PFSK-1 (cell line): ENCODE measurements at regions not wholly inside any gene's neighbourhood (a gene's known extent, or its start where the extent isn't known, plus 50 kb on each side); places are given as distances from the start of the nearest gene placed in this dataset.

Source experiments
- POLR2AphosphoS5 ChIP-seq: IDR thresholded peaks from 2 replicates; pipeline ENCODE4 v1.6.1; 2012; ENCODE audit warnings: low read depth, mild to moderate bottlenecking, control low read depth, low read length, moderate library complexity
- TAF1 ChIP-seq: IDR thresholded peaks from 2 replicates; pipeline ENCODE4 v1.6.1; 2012; ENCODE audit warnings: low read length, control low read depth, borderline replicate concordance; ENCODE audit not compliant: insufficient read depth

DNA sequence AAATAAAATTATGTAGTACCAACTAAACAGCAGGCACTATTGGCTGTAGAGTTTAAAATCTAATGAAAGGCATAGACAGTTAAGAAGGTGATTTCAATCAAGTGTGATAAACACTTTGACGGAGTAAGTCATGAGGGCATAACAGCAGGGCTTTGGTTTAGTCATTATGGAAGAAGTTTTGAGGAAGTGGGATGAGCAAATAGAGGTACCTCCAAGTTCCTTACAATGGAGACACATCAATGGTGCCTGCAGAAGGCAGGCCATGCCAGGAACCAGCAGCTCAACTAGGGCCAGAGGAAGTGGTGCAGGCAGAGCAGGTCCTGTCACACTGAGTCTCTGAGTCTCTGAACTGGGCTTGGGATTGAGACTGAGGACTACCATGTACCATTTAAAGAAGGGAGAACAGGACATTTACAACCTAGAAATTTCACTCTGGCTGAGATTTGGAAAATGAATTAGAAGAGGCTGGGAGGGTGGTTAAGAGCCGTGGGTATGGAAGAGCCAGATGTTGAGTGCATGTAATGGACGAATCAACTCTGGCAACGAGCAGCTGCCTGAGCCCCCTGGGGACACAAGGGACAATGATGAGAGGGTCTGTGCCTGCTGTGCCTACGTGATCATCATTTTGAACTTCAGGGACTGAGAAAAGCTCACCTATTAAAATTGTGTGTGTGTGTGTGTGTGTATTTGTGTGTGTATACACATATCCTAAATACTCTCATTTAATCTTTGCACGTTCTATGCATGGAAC lies 208.7 kb upstream of the POM121L12 start:
- TF ChIP-seq POLR2AphosphoS5 (no peak), TAF1 (no peak)
